Psoas muscle (tissue), 7 donors: ENCODE measurements at regions not wholly inside any gene's neighbourhood (a gene's known extent, or its start where the extent isn't known, plus 50 kb on each side); places are given as distances from the start of the nearest gene placed in this dataset.

Experiments used
- ATAC-seq, 4 donors: fragments of 200-7000 bp; cut with Tn5 transposase; one replicate each; pipeline ENCODE4 v1.9.1; 2020; ENCODE audit warnings: moderate library complexity in 3 of 4, mild to moderate bottlenecking in 2 of 4
- DNase-seq, 2 donors: peaks; one replicate each; pipeline ENCODE4 v3.0.0-alpha.2; 2020
- H3K27ac ChIP-seq: fragments of 200-600 bp; one replicate; pipeline ENCODE4 v1.8.0; 2022
- H3K27me3 ChIP-seq, 3 donors: fragments of 200-600 bp in 1 of 3; one replicate each; pipeline versions ENCODE4 v1.6.1 to v1.8.0; 2013 to 2022; ENCODE audit warnings: low read length in 2 of 3, mild to moderate bottlenecking in 2 of 3, moderate library complexity in 1 of 3; ENCODE audit not compliant: insufficient read depth in 3 of 3
- H3K36me3 ChIP-seq, 2 donors: fragments of 200-600 bp in 1 of 2; one replicate each; pipeline versions ENCODE4 v1.6.1 to v1.8.0; 2013 to 2022; ENCODE audit warnings: low read depth in 1 of 2, mild to moderate bottlenecking in 1 of 2, moderate library complexity in 1 of 2; ENCODE audit not compliant: insufficient read depth in 1 of 2
- H3K4me1 ChIP-seq: fragments of 200-600 bp; one replicate; pipeline ENCODE4 v1.8.0; 2022
- H3K4me3 ChIP-seq: fragments of 200-600 bp; one replicate; pipeline ENCODE4 v1.8.0; 2022; ENCODE audit warnings: mild to moderate bottlenecking
- H3K9me3 ChIP-seq: fragments of 200-600 bp; one replicate; pipeline ENCODE4 v1.8.0; 2022
- CTCF ChIP-seq: fragments of 200-600 bp; IDR thresholded peaks from one replicate; pipeline ENCODE4 v1.8.0; 2022; ENCODE audit warnings: antibody characterized with exemption
- WGBS, 3 donors: extraction: QIAGEN DNeasy Blood & Tissue Kit; methylation state at CpG; one replicate each; pipeline versions ENCODE4 v1.1.6 to v1.1.7; 2013; 5-methylcytosine and 5-hydroxymethylcytosine counted together
- intact Hi-C, 2 donors: fragments of 100-400 bp; cut with DNase I; formaldehyde crosslinking; loops; one replicate each; pipeline versions ENCODE4 v1.11.0 to v1.14.2; 2022
- donor health status: healthy with polysubstance abuse.
- donor health status: DM: no; HTN: no; CAD: no; lungs with moderate emphysema.
- donor health status: Bipolar disorder and iron deficiency.
- donor health status: healthy.
- donor health status: DM: yes; HTN: yes; CAD: no.
- donor health status: DM: no; HTN: no; CAD: no.
- donor health status: DM: yes; HTN: yes; CAD: no.

- no peaks in the 10 kb centered on the region for H3K9me3 ChIP-seq
- ATAC-seq (no peak), DNase-seq (no peak)
- no peaks in the 10 kb centered on the region for H3K36me3 ChIP-seq
- no peak overlapping the region for H3K27ac ChIP-seq
- no peak for TF ChIP-seq CTCF
- intact Hi-C loops = no loop called here
- H3K4me3 ChIP-seq = no peak overlapping the region
- H3K27me3 ChIP-seq = no peaks in the 10 kb centered on the region
- no peaks in the 10 kb centered on the region for H3K4me1 ChIP-seq
Measured at GRCh38 chr3:99236576-99236975, 335.1 kb upstream of the DCBLD2 start.

- Histone ChIP-seq H3K27ac (no peak overlapping the region), H3K4me3 (no peak overlapping the region), H3K36me3 (no peaks in the 10 kb centered on the region), H3K9me3 (no peaks in the 10 kb centered on the region), H3K27me3 (no peaks in the 10 kb centered on the region), H3K4me1 (no peaks in the 10 kb centered on the region)
- no peak for DNase-seq
- TF ChIP-seq CTCF = no peak
- WGBS, 3 donors = 48 to 77% (median 50%) methylated on average over 1 of the region's 1 CpG
- no peak for ATAC-seq
- intact Hi-C loops = no loop called here
Measured at GRCh38 chr3:99232696-99233095, 331.2 kb upstream of the DCBLD2 start.

- no peak overlapping the region for H3K27ac ChIP-seq
- 63 to 85% (median 85%) methylated on average over 1 of the region's 1 CpG for WGBS, 3 donors
- H3K36me3 ChIP-seq = no peaks in the 10 kb centered on the region
- H3K9me3 ChIP-seq = no peaks in the 10 kb centered on the region
- no peaks in the 10 kb centered on the region for H3K27me3 ChIP-seq
- no peak overlapping the region for H3K4me3 ChIP-seq
- no peak for TF ChIP-seq CTCF
- ATAC-seq = no peak
- no peaks in the 10 kb centered on the region for H3K4me1 ChIP-seq
- DNase-seq = no peak
- intact Hi-C loops = no loop called here
Measured at GRCh38 chr3:99218468-99218867, 317.0 kb upstream of the DCBLD2 start.

- DNase-seq = no peak
- H3K27ac ChIP-seq = no peak overlapping the region
- no peak overlapping the region for H3K4me3 ChIP-seq
- no peaks in the 10 kb centered on the region for H3K27me3 ChIP-seq
- H3K4me1 ChIP-seq = no peaks in the 10 kb centered on the region
- no peak for TF ChIP-seq CTCF
- intact Hi-C loops = no loop called here
- no peaks in the 10 kb centered on the region for H3K36me3 ChIP-seq
- H3K9me3 ChIP-seq = no peaks in the 10 kb centered on the region
- ATAC-seq = no peak
- WGBS, 3 donors = 19 to 42% (median 26%) methylated on average over 1 of the region's 1 CpG
Measured at GRCh38 chr3:99212969-99213368, 311.5 kb upstream of the DCBLD2 start.

GRCh38 chr3:99211309-99211708 lies 309.8 kb upstream of the DCBLD2 start:
- intact Hi-C loops = no loop called here
- no peak for DNase-seq
- Histone ChIP-seq H3K27me3 (no peaks in the 10 kb centered on the region), H3K9me3 (no peaks in the 10 kb centered on the region), H3K36me3 (no peaks in the 10 kb centered on the region), H3K4me1 (no peaks in the 10 kb centered on the region), H3K4me3 (no peak overlapping the region), H3K27ac (no peak overlapping the region)
- TF ChIP-seq CTCF = no peak
- no peak for ATAC-seq
- 67 to 77% (median 75%) methylated on average over 2 of the region's 2 CpGs for WGBS, 3 donors
